ENCODE measurements at regions not wholly inside any gene's neighbourhood (a gene's known extent, or its start where the extent isn't known, plus 50 kb on each side); places are given as distances from the start of the nearest gene placed in this dataset.

- no peak for TF ChIP-seq CTCF (conservative IDR thresholded peaks at IDR 0.05; ENCODE audit: low read depth, low read length)
- no peak for TF ChIP-seq EZH2 (IDR thresholded peaks at IDR 0.05; ENCODE audit: borderline replicate concordance, low read depth, low read length, poor library complexity, severe bottlenecking)
Measured at GRCh38 chr6:139961190-139961589, 586.7 kb upstream of the CITED2 start.

Data from A673 (cell line).